A549 (cell line): ENCODE measurements at regions not wholly inside any gene's neighbourhood (a gene's known extent, or its start where the extent isn't known, plus 50 kb on each side); places are given as distances from the start of the nearest gene placed in this dataset.

Experiments used
- CTCF ChIP-seq: fragments of >200 bp; sonication (Bioruptor Twin); formaldehyde crosslinking; IDR thresholded peaks from 3 replicates; pipeline ENCODE4 v1.5.1; 2016
- E2F6 ChIP-seq: IDR thresholded peaks from 2 replicates; pipeline ENCODE4 v1.6.1; 2012; ENCODE audit warnings: low read depth, borderline replicate concordance
- NR3C1 ChIP-seq: fragments of >200 bp; sonication (Bioruptor Twin); formaldehyde crosslinking; IDR thresholded peaks from 3 replicates; pipeline ENCODE4 v1.6.1; 2017
- POLR2A ChIP-seq: IDR thresholded peaks from 2 replicates; pipeline ENCODE4 v1.6.1; 2012; ENCODE audit warnings: mild to moderate bottlenecking, low read length

GRCh38 chr20:52752023-52752422 is 220.1 kb upstream of the TSHZ2 start:
- TF ChIP-seq CTCF (no peak), POLR2A (no peak), NR3C1 (no peak), E2F6 (no peak)
